Right hindlimb (tissue), 1 donor: ENCODE measurements at regions not wholly inside any gene's neighbourhood (a gene's known extent, or its start where the extent isn't known, plus 50 kb on each side); places are given as distances from the start of the nearest gene placed in this dataset.
A peak's percentile ranks its signal among the peaks of the same experiment; 100 is the strongest.

Experiments
- DNase-seq: peaks from one replicate; pipeline ENCODE4 v3.0.0-alpha.2; 2018

DNA sequence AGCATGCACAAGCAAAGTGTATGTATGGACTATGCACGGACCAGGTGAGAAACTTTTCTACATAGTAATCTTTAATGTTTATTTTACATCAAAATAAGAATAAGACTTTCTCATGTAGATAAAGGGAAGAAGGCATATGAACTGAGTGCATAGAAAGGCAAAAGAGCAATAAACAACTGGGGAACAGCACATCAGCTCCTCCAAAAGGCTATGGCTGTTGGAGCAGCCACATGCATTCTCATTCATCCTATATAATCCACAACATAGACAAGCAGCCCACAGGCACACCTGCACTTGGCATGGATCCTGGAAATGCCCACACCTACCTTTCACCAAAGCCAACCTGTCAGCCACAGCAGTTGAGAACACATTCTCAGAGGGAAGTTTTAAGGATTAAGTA lies 586.9 kb upstream of the INTU start:
- no peak for DNase-seq

DNA sequence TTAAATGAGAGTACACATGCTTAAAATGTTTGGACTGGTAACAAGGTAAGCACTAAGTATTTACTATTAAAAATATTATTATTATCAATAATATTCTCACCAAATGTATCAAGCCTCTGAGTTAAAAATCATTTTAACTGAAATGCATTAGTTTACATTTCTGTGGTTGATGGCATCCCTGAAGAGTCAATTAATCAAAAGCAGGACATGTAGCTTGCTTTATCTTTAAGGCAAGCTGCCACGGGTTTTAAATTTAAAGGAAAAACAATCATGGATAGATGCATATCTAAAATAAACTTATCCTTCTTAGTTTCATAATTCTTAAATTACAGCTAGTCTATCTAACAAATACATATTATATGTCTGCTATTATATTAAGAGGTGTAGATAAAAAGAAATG lies 584.8 kb upstream of the INTU start:
- DNase-seq: no peak

DNA sequence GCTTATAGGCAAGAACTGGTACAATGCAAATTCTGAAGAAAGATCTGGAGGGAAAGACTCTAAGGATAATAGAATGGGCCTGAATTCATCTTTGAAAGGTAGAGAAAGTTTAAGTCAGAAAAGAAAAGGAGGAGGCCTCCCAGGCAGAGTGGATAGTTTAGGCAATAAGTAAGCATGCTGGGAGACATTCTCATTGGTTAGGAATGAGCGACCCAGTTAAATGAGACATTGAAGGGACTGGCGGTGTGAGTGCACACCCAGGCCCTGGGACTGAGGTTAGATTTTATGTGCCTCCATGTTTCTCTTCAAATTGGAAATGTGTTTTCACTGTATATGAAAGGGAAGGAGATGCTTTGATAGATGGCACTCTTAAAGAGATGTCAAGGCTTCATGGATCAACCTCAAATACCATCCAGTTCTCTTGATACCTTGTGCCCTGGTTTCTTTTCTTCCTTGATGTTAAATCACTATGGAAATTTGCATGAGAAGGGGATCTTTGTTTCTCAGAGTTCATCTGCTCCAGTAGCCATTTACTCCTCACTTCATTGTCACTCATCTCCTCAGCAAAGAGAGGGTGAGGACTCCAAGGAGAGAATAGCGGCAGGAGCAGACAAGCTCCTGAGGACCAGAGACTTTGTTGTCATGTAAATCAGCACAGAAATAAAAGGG lies 584.2 kb upstream of the INTU start:
- no peak for DNase-seq

DNA sequence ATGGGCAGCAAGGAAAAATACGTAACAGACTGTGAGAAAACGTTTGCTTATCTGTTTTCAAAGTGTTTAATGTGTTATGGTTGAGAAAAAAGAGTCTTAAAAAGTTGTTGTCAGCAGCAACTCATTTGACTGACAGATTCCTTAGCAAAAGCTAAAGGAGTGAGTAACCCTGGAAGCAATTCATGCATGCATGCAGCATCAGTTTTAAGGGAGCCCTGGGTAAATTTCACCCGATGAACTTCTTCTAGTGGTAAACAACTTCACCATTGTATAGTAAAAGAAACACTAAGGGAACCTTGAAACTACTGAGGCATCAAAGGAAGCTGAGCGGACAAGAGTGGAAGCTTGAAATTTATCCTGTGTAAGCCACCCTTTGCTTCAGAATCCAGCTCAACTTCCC lies 583.2 kb upstream of the INTU start:
- no peak for DNase-seq

DNA sequence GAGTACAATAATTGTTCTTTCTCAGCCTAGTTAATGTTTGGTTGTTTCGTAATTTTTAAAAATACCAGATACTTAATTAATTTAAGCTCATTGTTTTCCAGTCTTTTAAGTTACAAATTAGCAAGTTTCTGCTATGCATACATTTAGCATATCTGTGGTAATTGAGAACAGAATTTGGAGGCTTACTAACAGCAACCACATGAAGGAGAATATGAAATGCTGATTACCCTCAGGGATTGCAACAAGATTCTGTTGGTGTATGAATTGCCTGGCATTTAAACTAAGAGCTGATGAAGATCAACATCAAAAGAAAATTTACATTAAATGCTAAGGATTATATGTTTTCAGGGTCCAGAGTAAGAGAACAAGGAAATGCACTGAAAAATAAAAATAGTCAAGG lies 580.0 kb upstream of the INTU start:
- DNase-seq: no peak

DNA sequence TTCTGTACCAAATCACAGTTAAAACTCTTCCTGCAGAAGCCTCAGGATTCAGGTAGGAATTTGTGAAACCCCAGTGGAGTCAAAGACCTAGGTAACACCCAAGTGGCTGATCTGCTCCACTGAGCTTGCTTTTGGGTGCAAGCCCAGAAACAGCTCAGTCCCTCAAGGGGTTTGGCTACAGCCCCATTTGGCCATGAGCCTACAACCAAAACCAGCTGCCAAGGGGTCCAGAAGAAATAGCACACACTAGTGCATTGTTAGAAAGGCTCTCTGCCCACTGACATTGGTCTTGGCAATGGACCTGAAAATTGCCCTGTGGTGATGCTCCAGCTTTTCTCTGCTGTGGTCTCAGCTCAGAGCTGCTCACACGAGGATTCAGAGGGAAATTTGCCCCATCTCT lies 577.4 kb upstream of the INTU start:
- no peak for DNase-seq

DNA sequence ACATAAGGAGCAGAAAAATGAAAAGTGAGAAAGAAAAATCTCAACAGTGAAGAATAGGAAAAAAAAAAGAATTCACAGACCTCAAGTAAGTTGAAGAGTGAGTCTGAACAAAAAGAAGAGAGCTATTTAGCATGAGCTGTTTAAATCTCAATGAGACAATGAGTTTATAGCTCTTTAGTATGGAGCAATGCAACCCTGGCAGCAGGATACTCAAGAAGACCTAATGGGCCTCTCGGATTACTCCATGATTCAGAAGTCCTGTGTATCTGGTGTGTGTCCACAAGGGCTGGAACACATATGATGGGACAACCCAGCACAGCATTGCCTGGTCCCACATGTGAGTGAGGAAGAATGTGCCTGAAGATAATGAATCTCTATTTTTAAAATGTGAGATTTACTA lies 563.1 kb upstream of the INTU start:
- no peak for DNase-seq

DNA sequence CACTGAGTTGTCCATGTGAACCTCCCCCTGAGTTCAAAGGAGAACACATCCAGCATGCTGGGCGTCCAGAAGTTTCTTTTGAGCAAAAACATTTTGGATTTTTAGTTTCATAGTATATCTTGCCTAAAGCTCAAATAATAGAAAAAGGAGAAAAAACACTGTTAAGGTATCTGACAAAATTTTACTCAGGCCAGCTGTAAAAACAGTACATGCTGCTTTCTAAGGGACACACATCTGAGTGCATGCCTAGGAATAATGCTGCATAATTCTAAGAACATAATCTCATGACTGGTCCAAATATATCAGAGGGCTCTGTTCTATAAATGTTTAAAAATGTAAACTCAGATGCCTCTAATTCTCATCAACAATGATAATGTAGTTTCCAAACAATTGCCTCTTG lies 561.3 kb upstream of the INTU start:
- DNase-seq: no peak

DNA sequence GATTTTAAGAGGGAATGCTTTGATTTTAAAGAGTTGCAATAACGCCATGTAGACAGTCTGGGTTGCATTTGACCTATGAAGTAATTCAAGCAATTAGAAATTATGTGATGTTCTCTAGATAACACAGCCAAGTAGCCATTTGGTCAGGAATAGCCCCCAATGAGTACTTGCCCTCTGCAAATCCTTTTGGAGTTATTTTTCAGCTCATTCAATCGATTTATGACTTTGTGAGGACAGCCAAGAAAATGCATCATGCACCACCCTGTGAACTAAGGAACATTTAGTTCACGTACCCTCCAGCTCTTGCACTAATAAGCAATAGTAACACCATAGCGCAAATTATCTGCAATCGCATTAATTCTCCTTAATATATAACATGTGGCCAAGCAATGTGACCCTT lies 552.6 kb upstream of the INTU start:
- DNase-seq: no peak

DNA sequence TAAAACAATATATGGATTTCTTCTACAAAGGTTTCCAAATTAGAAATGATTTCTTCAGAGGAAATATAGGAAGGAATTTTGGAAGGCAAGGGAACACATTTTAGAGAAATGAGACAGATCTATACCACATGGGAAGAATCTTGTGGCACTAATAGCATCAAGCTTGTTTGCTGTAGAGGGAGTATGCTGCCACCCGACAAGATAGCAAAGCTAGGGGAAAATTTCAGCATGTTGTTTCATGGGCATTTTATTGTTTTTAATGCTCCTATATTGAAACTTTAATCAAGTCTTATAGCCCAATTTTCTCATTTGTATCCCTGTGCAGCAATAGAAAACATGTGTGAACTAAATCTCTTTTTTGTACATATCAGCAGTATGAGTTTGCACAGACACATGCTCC lies 551.7 kb upstream of the INTU start:
- no peak for DNase-seq

DNA sequence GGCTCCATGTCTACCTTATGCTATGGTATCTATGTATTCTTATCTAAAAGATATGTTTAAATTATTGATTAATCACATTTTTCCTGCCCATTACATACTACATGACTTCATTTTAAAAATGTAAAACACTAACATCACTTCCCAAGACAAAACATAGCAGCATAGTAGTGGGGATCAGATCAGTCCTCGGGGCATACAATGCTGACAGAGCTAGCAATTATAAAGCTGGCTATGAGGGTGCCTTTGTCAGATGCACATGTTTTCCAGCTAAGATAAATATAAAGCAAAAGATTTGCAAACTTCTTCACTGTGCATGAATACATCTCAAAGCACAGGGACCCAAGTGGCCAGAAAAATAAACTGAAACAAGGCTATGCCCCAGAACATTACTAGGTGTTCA lies 549.8 kb upstream of the INTU start:
- DNase-seq: no peak

DNA sequence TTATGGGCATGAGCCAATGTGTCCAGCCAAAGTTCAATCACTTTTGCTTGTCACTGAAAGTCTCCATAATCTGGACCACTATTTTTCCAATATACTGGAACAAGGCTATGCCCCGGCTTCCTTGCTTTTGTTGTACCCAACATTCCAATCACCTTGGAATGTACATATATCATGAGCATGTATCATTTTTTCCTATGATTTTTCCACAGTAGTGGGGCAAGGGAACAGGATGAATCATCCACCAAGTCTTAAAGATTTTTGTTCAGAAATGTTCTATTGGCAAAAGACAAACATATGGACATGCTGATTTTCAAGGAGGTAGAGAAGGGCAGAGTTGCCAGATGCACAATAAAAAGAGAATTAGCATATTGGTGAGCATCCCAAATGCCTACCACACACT lies 548.1 kb upstream of the INTU start:
- DNase-seq: no peak

DNA sequence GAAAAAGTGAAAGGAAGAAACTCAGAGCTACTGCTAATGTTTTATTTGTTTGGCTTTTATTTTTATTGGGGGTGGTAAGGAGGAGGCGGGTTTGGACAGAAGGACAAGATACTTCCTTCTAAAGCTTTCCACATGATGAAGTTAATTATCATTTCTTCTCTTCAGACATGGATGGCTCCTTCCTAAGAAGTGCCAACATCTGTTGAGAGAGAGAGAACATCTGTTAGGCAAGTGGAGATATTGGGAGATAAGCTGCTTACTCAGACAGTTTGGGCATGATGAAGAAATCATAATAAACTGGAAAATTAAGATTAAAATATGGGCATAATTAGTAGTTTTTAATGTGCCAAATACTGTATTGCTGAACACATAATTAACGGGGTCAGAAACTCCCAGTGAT lies 535.7 kb upstream of the INTU start:
- no peak for DNase-seq

DNA sequence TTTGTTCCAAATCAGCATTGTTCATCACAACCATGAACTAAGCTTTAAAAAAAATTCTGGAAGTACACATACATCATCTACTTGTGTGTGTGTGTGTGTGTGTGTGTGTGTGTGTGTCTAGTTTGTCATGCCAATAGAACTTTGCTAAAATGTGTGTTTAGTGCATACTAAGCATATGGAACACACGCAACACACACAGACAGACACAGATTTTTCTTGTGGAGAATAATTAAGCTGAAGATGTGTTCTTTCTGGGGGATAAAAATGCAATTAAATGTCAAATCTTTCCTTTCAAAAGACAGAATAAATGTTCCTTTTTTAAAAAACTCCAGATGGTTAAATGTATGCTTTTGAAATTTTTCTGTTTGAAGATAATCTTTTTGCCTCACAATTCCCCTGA lies 530.4 kb upstream of the INTU start:
- DNase-seq: no peak

DNA sequence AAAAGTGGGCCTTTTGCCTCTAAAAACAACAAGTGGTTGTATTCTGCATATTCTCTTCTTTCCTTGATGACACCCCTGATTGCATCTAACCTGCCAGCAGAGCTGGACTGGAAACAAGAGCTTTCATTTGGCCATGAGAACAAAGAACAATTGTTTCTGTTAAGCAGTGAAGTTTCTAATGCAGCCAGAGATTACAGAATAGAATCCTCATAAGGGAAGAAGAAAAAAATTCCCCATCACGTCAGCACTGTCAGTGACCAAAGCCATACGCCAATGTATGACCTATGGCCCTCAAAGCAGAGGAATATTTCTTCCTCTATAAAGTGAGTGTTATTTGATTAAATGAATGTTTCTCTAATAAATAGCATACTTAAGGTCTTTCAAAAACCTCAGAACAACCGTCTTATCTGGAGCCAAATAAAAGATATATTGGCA lies 529.1 kb upstream of the INTU start:
- DNase-seq: peak; percentile 28

DNA sequence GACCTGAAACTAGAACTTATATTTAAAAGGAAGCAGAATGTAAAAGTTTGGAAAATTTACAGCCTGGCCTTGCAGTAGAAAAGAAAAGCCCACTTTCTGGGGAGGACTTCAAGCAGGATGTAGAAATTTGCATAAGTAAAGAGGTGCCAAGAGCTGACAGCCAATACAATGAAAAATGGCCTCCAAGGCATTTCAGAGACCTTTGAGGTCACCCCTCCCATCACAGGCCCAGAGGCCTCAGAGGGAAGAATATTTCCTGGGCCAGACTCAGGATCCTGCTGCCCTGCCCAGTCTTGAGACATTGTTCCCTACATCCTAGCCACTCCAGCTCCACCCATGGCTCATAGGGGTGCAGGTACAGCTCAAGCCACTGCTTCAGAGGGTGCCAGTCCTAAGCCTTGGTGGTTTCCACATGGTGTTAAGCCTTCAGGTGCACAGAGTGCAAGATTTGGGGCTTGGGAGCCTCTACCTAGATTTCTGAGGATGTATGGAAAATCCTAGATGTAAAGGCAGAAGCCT lies 518.9 kb upstream of the INTU start:
- no peak for DNase-seq

DNA sequence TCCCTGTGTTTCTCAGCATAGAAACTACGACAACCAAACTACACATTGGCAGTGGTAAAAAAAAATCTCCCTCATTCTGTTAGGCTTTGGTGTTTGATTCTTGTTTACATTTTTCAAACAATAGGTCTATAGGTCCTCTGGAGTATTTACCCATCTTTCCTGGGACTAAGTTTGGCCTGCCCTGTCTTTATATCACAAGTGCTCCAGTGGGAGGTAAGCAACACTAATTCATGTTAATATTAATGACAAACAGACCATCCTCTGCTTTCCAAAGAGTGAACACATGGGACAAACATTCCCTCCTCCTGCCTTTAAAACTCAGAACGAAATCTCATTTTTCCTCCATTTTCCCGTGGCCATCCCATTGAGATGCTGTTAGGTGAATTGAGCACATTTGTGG lies 514.1 kb upstream of the INTU start:
- no peak for DNase-seq

DNA sequence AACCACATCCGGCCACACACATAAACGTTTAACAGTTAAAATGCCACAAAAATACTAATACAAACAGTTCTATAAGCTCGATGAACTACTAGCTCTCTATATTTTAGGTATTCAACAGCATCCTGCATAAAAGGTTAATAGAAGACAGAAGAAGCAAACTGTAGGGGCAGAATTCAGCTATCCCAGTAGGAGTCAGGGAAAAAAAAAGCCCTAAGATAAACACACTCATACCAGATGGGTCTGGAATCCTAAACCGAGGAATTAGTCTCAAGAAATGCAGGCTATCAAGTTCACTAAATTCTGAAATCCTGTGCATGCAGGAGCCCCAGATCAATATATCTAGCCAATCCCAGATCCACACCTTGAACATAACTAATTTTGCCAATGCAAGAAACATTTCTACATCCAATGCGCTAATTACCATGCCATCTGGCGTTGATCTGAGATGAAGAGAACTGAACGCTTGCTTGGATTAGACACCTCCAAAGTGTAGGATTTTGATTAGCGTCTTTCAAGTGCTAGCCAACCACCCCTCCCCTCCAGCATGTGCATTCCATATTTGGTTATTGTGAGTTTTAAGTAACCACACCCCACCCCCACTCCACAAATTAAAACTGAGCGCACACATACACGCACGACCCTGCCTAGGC lies 512.2 kb upstream of the INTU start:
- no peak for DNase-seq

DNA sequence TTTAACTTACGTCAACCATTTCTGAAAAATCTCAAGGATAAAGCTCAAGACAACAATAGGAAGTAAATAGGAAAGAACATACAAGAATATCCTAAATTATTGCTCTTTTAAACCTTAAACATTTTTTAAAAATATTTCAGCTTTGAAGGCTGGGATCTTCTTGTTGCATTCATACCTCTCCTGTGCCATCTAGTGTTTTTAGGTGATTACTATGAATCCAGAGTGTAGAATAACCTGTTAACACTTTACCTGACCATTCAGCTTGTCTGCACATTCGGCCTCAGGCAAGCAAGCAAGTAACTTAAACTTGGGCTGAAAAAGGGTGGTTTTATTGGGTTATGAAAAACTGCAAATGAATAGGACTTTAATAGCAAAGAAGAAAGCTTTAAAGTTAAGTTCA lies 507.8 kb upstream of the INTU start:
- DNase-seq: no peak

DNA sequence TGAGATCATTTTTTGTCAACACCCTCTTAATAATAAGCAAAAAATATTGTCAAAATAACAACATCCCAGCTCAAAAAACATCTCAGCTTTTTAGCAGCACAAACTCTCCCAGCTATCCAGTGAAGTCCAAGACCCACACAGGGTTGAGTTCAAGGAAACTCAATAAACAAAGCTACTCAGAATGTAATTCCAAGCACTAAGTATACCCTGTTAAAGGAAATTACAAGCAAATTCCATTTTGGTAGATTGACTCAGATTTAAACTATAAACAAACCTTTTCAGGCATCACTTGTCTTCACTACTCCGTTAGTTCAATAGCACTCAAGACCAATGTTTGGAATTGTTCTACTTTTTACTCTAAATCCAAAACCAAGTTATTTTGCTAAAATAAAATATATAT lies 506.0 kb upstream of the INTU start:
- DNase-seq: no peak

DNA sequence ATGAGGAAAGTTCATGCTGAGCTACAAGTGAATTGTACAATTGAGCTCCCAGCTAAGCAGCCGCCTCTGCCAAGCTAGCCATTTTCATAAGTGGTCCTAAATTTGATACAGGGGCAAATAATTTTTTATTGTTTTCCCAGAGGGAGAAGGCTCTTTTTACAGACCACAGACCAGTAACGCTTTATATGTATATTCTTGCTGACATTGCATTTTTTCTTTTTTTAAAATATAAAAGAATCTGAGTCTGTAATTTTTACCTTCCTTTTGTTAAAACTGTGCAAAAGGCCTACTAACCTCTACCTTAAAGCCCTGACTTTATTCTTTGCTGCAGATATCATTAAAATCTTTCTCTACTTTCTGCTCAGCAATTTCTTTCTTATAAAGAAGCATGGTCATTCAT lies 501.2 kb upstream of the INTU start:
- DNase-seq: no peak

DNA sequence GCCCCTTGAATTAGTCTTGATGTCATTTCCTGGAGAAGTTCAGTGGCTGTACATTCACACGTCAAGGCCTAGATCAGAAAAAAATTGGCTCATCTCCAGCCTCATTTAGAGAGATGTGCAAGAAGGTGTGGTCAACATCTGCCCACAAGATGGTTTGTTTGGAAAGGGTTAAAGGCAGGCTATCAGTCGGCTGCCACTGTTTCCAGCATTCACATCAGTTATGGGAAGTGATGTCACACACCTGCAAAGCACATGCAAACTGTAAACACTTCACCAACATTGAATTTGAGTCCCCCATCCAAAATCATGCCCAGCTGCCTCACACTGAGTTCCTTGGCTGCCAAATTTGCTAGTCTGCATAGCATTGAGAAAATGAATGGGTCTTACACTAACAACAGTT lies 498.3 kb upstream of the INTU start:
- DNase-seq: no peak

DNA sequence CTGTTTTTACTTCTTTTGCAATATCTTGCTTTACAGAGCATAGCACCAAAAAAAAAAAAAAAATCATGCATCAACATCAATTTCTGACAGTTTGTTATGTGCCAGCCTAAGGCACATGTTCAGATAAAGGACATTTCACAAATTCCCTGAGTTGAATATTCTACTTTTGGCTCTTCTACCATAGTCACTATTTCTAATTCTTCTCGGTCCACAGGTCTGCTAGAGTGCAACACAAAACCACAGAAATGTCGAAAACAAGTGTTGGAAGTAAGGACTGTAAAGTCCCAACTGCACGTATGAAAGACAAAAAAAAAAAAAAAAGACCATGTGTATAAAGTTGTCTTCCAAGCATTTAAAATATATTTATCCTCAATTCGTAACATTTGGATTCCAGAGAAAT lies 494.2 kb upstream of the INTU start:
- no peak for DNase-seq

DNA sequence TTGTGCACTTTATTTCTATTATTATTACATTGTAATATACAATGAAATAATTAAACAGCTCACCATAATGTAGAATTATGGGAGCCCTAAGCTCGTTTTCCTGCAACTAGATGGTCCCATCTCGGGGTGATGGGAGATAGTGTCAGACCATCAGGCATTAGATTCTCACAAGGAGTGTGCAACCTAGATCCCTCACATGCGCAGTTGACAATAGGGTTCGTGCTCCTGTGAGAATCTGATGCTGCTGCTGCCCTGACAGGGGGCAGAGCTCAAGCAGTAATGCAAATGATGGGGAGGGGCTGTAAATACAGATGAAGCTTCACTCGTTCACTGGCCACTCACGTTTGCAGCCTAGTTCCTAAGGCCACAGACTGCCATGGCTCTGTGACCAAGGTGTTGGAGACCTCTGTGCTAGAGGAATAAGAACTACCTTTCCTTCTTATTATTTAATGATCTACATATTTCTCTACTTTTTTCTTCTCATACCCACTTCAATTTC lies 492.9 kb upstream of the INTU start:
- DNase-seq: no peak

DNA sequence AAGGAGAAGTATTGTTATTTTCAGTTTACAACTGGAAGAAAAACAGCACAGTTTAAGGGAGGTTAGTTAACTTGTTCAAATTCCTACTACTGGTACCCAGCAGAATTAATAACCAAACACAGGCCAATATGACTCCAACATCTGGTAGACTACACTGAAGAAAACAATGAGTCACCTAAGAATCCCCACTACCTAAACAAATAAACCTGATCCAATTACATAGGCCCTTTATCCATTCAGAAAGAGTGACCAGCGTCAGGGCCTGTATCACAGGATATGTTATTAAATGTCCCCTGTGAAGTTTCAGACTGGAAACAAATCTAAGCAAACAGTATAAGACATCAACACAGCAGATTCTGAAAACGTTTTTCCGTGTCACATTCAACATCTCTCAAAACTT lies 492.5 kb upstream of the INTU start:
- no peak for DNase-seq
